IPS-15b (cell line): ENCODE measurements at regions not wholly inside any gene's neighbourhood (a gene's known extent, or its start where the extent isn't known, plus 50 kb on each side); places are given as distances from the start of the nearest gene placed in this dataset.
"Not testable (repeated sequence)": the region's sequence is repeated elsewhere in the genome, so short reads cannot be mapped to it uniquely, and the experiment has no call there.

Experiments used
- H3K27me3 ChIP-seq: one replicate; pipeline ENCODE4 v1.6.1; 2013; ENCODE audit warnings: low read length; ENCODE audit not compliant: control insufficient read depth, insufficient read depth
- H3K36me3 ChIP-seq: one replicate; pipeline ENCODE4 v1.6.1; 2013; ENCODE audit warnings: low read length; ENCODE audit not compliant: control insufficient read depth, insufficient read depth
- H3K4me1 ChIP-seq: one replicate; pipeline ENCODE4 v1.6.1; 2013; ENCODE audit warnings: mild to moderate bottlenecking, low read length; ENCODE audit not compliant: control insufficient read depth, insufficient read depth
- H3K4me3 ChIP-seq: one replicate; pipeline ENCODE4 v1.5.1; 2013; ENCODE audit warnings: low read depth, low read length
- H3K9ac ChIP-seq: one replicate; pipeline ENCODE4 v1.6.1; 2013; ENCODE audit warnings: low read depth, mild to moderate bottlenecking, low read length
- H3K9me3 ChIP-seq: one replicate; pipeline ENCODE4 v1.6.1; 2013; ENCODE audit warnings: mild to moderate bottlenecking, low read length; ENCODE audit not compliant: control insufficient read depth, insufficient read depth

DNA sequence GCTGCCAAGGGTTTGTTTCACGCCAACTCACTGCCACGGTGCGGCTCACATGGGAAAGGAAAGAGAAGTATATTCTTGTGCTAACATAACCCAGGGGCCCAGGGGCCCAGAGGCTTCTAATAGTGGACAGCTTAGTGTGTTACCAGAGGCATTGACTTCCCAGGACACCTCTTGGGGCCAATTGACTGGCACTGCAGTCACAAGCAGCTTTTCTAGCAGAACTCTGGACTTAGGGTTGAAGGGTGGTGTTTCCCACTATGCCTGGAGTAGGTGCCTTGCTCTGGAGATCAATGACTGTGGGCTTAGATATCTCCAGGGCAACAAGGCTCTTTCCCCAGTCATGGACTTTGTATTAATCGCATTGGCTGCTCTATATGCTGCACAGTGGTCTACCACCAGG is 172.7 kb upstream of the KBTBD8 start:
- no peak overlapping the region for H3K4me3 ChIP-seq
- H3K36me3 ChIP-seq: no peaks in the 10 kb centered on the region
- H3K9me3 ChIP-seq: no peaks in the 10 kb centered on the region
- no peaks in the 10 kb centered on the region for H3K4me1 ChIP-seq
- H3K9ac ChIP-seq: no peak overlapping the region
- no peaks in the 10 kb centered on the region for H3K27me3 ChIP-seq

DNA sequence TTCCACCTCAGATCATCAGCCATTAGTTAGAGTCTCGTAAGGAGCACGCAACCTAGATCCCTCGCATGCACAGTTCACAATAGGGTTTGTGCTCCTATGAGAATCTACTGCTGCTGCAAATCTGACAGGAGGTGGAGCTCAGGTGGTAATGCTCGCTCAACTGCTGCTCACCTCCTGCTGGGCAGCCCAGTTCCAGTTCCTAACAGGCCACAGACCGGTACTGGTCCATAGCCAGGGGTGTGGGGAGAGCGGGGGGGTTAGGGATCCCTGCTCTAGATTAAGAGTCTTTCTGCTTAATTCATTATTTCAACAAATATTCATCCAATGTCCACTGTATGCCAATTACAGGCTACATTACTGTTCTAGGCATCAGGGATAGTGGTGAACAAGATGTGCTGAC is 170.4 kb upstream of the KBTBD8 start:
- Histone ChIP-seq H3K27me3 (no peaks in the 10 kb centered on the region), H3K9me3 (no peaks in the 10 kb centered on the region)

GRCh38 chr3:66828303-66828702 is 169.8 kb upstream of the KBTBD8 start:
- Histone ChIP-seq H3K9me3 (no peaks in the 10 kb centered on the region), H3K36me3 (no peaks in the 10 kb centered on the region)

More for the DNA sequence above, 170.4 kb upstream of the KBTBD8 start:
- Histone ChIP-seq H3K4me1 (no peaks in the 10 kb centered on the region), H3K9ac (no peak overlapping the region), H3K4me3 (no peak overlapping the region), H3K36me3 (no peaks in the 10 kb centered on the region)

GRCh38 chr3:66830301-66830700 is 167.8 kb upstream of the KBTBD8 start:
- Histone ChIP-seq H3K9me3 (no peaks in the 10 kb centered on the region), H3K4me3 (no peak overlapping the region), H3K27me3 (no peaks in the 10 kb centered on the region), H3K9ac (no peak overlapping the region), H3K36me3 (no peaks in the 10 kb centered on the region), H3K4me1 (no peaks in the 10 kb centered on the region)

More at GRCh38 chr3:66828303-66828702, 169.8 kb upstream of the KBTBD8 start:
- Histone ChIP-seq H3K4me1 (no peaks in the 10 kb centered on the region), H3K4me3 (no peak overlapping the region), H3K27me3 (no peaks in the 10 kb centered on the region), H3K9ac (no peak overlapping the region)

GRCh38 chr3:66831931-66832330 is 166.2 kb upstream of the KBTBD8 start:
- Histone ChIP-seq H3K27me3 (no peaks in the 10 kb centered on the region), H3K4me1 (no peaks in the 10 kb centered on the region), H3K36me3 (no peaks in the 10 kb centered on the region), H3K9ac (no peak overlapping the region), H3K4me3 (no peak overlapping the region), H3K9me3 (no peaks in the 10 kb centered on the region)

- Histone ChIP-seq H3K27me3 (no peaks in the 10 kb centered on the region), H3K36me3 (no peaks in the 10 kb centered on the region), H3K4me1 (no peaks in the 10 kb centered on the region), H3K4me3 (no peak overlapping the region), H3K9me3 (no peaks in the 10 kb centered on the region), H3K9ac (no peak overlapping the region)
Measured at GRCh38 chr3:66836363-66837152, 161.5 kb upstream of the KBTBD8 start.

DNA sequence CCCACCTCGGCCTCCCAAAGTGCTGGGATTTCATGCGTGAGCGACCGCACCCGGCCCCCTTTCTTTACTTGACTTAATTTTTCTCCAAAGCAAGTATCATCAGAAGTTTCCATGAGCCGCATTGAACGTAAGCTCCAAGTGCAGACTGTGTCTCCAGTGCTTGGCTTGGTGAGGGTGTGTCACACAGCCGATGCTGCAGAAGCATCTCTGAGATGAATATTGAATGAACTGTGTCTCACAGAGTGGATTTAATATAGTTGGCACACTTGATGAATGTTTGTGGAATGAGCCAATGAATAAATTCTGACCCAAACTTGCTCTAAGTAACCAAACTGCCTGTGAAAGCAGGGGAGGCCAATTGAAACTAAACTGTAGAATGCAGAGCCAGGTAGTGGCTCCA is 159.4 kb upstream of the KBTBD8 start:
- H3K9me3 ChIP-seq: no peaks in the 10 kb centered on the region
- no peaks in the 10 kb centered on the region for H3K27me3 ChIP-seq
- H3K9ac ChIP-seq: no peak overlapping the region
- no peaks in the 10 kb centered on the region for H3K4me1 ChIP-seq
- no peaks in the 10 kb centered on the region for H3K36me3 ChIP-seq
- no peak overlapping the region for H3K4me3 ChIP-seq

DNA sequence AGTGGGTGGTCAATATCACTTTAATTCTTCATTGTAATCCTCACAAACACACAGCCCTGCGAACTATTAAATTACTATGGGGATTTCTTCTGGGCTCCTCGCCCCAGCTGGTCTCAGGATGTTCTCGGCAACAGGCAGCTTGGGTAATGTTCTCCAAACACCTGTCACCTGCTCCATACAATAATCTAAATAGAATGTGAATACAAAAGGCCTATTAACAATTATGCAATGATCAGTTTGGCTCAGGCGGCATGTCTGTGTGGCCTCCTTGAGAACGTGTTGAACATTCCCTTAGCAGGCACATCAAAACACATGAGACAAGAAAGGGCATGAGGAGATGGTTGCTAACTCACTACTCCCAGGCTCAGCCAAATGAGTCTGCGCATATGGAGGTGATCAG is 158.6 kb upstream of the KBTBD8 start:
- no peaks in the 10 kb centered on the region for H3K4me1 ChIP-seq
- H3K36me3 ChIP-seq: no peaks in the 10 kb centered on the region
- no peaks in the 10 kb centered on the region for H3K9me3 ChIP-seq
- H3K9ac ChIP-seq: no peak overlapping the region
- no peaks in the 10 kb centered on the region for H3K27me3 ChIP-seq
- H3K4me3 ChIP-seq: no peak overlapping the region

- H3K27me3 ChIP-seq, H3K36me3 ChIP-seq, H3K9me3 ChIP-seq, H3K4me1 ChIP-seq, H3K9ac ChIP-seq: not testable (repeated sequence)
- peak overlapping the region; percentile 10 for H3K4me3 ChIP-seq
Measured at GRCh38 chr3:66842761-66843464, 155.2 kb upstream of the KBTBD8 start.

GRCh38 chr3:66851894-66852613 is 146.1 kb upstream of the KBTBD8 start:
- H3K4me3 ChIP-seq: no peak overlapping the region
- H3K9me3 ChIP-seq: no peaks in the 10 kb centered on the region
- H3K4me1 ChIP-seq: peaks cover 6% of the 10 kb centered on the region
- H3K36me3 ChIP-seq: no peaks in the 10 kb centered on the region
- no peak overlapping the region for H3K9ac ChIP-seq
- H3K27me3 ChIP-seq: no peaks in the 10 kb centered on the region

GRCh38 chr3:66854601-66855151 is 143.4 kb upstream of the KBTBD8 start:
- Histone ChIP-seq H3K4me3 (no peak overlapping the region), H3K9me3 (no peaks in the 10 kb centered on the region), H3K9ac (no peak overlapping the region), H3K27me3 (no peaks in the 10 kb centered on the region), H3K36me3 (no peaks in the 10 kb centered on the region), H3K4me1 (peaks cover 11% of the 10 kb centered on the region)
